Smooth muscle cell (in vitro differentiated cells): ENCODE measurements at regions not wholly inside any gene's neighbourhood (a gene's known extent, or its start where the extent isn't known, plus 50 kb on each side); places are given as distances from the start of the nearest gene placed in this dataset.

Experiments used
- DNase-seq: peaks from one replicate; lab custom pipeline; 2025; ENCODE audit not compliant: unreplicated experiment; lab: John Stamatoyannopoulos, UW
- H2AFZ ChIP-seq: fragments of 200-600 bp; sonication (generic); 2 replicates; pipeline ENCODE4 v1.6.0; 2016; ENCODE audit warnings: antibody characterized with exemption, low read depth, mild to moderate bottlenecking
- H3F3A ChIP-seq: fragments of 200-600 bp; sonication (generic); 2 replicates; pipeline ENCODE4 v1.6.0; 2017; ENCODE audit warnings: antibody characterized with exemption, low read depth
- H3K27ac ChIP-seq: fragments of 200-600 bp; sonication (generic); 2 replicates; pipeline ENCODE4 v1.5.1; 2016; ENCODE audit warnings: low read depth, mild to moderate bottlenecking
- H3K27me3 ChIP-seq: fragments of 200-600 bp; sonication (generic); 2 replicates; pipeline ENCODE4 v1.6.1; 2016; ENCODE audit warnings: low read depth, mild to moderate bottlenecking
- H3K36me3 ChIP-seq: fragments of 200-600 bp; sonication (generic); 2 replicates; pipeline ENCODE4 v1.5.1; 2016; ENCODE audit warnings: low read depth
- H3K4me1 ChIP-seq: fragments of 200-600 bp; sonication (generic); 2 replicates; pipeline ENCODE4 v1.5.1; 2016; ENCODE audit warnings: low read depth
- H3K4me2 ChIP-seq: fragments of 200-600 bp; sonication (generic); 2 replicates; pipeline ENCODE4 v1.6.0; 2016; ENCODE audit warnings: mild to moderate bottlenecking
- H3K4me3 ChIP-seq: fragments of 200-600 bp; sonication (generic); 2 replicates; pipeline ENCODE4 v1.5.1; 2016; ENCODE audit warnings: mild to moderate bottlenecking
- H3K79me2 ChIP-seq: fragments of 200-600 bp; sonication (generic); 2 replicates; pipeline ENCODE4 v1.6.0; 2016; ENCODE audit warnings: low read depth, mild to moderate bottlenecking
- H3K9ac ChIP-seq: fragments of 200-600 bp; sonication (generic); 2 replicates; pipeline ENCODE4 v1.6.0; 2016; ENCODE audit warnings: low read depth
- H3K9me3 ChIP-seq: fragments of 200-600 bp; sonication (generic); replicated peaks from 2 replicates; pipeline ENCODE4 v1.5.1; 2016; ENCODE audit warnings: low read depth
- H4K20me1 ChIP-seq: fragments of 200-600 bp; sonication (generic); 2 replicates; pipeline ENCODE4 v1.6.0; 2016; ENCODE audit warnings: low read depth
- CTCF ChIP-seq: fragments of 200-600 bp; sonication (generic); IDR thresholded peaks from 2 replicates; pipeline ENCODE4 v1.5.1; 2017; ENCODE audit warnings: borderline replicate concordance, mild to moderate bottlenecking, antibody characterized with exemption; ENCODE audit not compliant: insufficient read depth, poor library complexity, severe bottlenecking
- WGBS: methylation state at CpG from one replicate; pipeline ENCODE4 v1.1.7; 2016; ENCODE audit warnings: low lambda C conversion rate; 5-methylcytosine and 5-hydroxymethylcytosine counted together

GRCh38 chr18:44246001-44246400 lies 434.7 kb upstream of the SETBP1 start:
- Histone ChIP-seq H3F3A (no peaks in the 10 kb centered on the region), H3K36me3 (no peaks in the 10 kb centered on the region), H3K9ac (no peak overlapping the region), H3K79me2 (no peaks in the 10 kb centered on the region), H3K27me3 (no peaks in the 10 kb centered on the region), H3K27ac (no peak overlapping the region), H4K20me1 (no peaks in the 10 kb centered on the region), H3K4me3 (no peak overlapping the region), H3K9me3 (no peaks in the 10 kb centered on the region), H2AFZ (no peak overlapping the region), H3K4me1 (no peaks in the 10 kb centered on the region), H3K4me2 (no peak overlapping the region)
- WGBS = 100% methylated on average over 2 of the region's 2 CpGs
- DNase-seq = no peak
- TF ChIP-seq CTCF = no peak

GRCh38 chr18:44258086-44258485 lies 422.6 kb upstream of the SETBP1 start:
- DNase-seq = no peak
- Histone ChIP-seq H3F3A (no peaks in the 10 kb centered on the region), H3K9me3 (peaks cover 6% of the 10 kb centered on the region), H3K4me2 (no peak overlapping the region), H3K9ac (no peak overlapping the region), H3K27ac (no peak overlapping the region), H3K4me1 (no peaks in the 10 kb centered on the region), H3K4me3 (no peak overlapping the region), H3K79me2 (no peaks in the 10 kb centered on the region), H4K20me1 (no peaks in the 10 kb centered on the region), H2AFZ (no peak overlapping the region), H3K27me3 (no peaks in the 10 kb centered on the region), H3K36me3 (no peaks in the 10 kb centered on the region)
- no peak for TF ChIP-seq CTCF

DNA sequence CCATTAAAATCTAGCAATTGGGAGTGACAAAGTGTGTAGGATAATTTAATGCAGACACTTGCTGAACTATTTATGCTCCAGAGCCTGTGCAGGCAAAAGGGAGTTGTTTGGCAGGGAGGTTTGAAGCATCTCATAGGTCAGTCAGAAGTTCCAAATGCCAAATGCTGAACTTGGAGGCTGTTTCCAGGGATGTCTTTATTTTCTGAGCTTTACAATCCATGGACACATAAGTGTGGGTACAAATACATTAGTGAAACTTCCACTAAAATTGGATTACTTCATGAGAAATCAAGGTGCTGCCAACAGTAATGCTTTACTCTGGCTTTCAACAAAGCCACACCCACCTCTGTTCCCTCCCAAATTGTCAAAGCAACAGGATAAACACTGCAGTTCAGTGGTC lies 422.1 kb upstream of the SETBP1 start:
- no peaks in the 10 kb centered on the region for H3K27me3 ChIP-seq
- no peak for DNase-seq
- peaks cover 6% of the 10 kb centered on the region for H3K9me3 ChIP-seq
- no peak for TF ChIP-seq CTCF
- no peaks in the 10 kb centered on the region for H3K79me2 ChIP-seq
- H3F3A ChIP-seq = no peaks in the 10 kb centered on the region
- no peak overlapping the region for H3K4me2 ChIP-seq
- no peak overlapping the region for H3K9ac ChIP-seq
- no peaks in the 10 kb centered on the region for H4K20me1 ChIP-seq
- H3K27ac ChIP-seq = no peak overlapping the region
- no peak overlapping the region for H3K4me3 ChIP-seq
- H3K36me3 ChIP-seq = no peaks in the 10 kb centered on the region
- H3K4me1 ChIP-seq = no peaks in the 10 kb centered on the region
- no peak overlapping the region for H2AFZ ChIP-seq

DNA sequence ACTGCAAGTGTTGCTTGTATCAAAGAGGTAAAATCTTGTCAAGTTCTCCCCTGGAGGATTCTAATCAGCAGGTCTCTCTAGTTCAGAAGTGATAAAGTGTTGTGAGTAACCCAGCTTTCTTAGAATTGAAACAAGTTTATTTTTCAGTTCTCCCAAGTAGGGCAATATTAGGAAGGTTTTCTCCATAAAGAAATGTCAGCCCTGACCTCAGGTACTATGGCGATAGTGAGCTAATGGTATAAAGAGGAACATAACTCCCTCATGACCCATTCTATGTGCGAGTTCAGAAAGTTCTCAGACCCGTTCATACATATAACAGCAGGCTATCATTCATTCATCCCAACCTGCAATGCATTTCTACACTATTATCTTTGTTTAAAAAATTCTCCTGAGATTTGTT lies 421.1 kb upstream of the SETBP1 start:
- H2AFZ ChIP-seq = no peak overlapping the region
- no peaks in the 10 kb centered on the region for H3K27me3 ChIP-seq
- H3K9ac ChIP-seq = no peak overlapping the region
- H3K4me3 ChIP-seq = no peak overlapping the region
- no peaks in the 10 kb centered on the region for H3K79me2 ChIP-seq
- no peak overlapping the region for H3K4me2 ChIP-seq
- no peak overlapping the region for H3K27ac ChIP-seq
- no peaks in the 10 kb centered on the region for H3K4me1 ChIP-seq
- WGBS = 89% methylated on average over 3 of the region's 3 CpGs
- H3K9me3 ChIP-seq = peaks cover 6% of the 10 kb centered on the region
- no peaks in the 10 kb centered on the region for H3K36me3 ChIP-seq
- DNase-seq = no peak
- no peak for TF ChIP-seq CTCF
- H4K20me1 ChIP-seq = no peaks in the 10 kb centered on the region
- no peaks in the 10 kb centered on the region for H3F3A ChIP-seq
